ENCODE measurements at regions not wholly inside any gene's neighbourhood (a gene's known extent, or its start where the extent isn't known, plus 50 kb on each side); places are given as distances from the start of the nearest gene placed in this dataset.

DNA sequence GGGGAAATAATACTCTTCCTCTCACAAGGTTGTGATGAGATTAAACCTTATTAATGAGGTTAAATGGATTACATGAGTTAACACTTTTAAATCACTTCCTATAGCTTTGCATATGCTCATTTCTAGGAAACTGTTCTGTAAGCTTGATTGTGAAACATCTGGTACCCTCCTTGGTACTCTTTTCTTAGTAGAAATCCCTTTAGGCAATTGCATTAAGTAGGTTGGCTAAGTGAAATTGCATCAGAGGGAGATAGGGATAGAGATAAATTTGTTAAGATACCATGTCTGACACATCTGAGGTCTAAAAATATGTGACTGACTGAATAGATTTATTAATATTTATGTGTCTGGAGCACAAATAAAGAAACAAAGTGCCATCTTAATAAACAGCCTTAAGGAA, 275.9 kb upstream of the MAP2 start:
- no peak for DNase-seq (ENCODE audit: low read depth, low spot score)
- TF ChIP-seq, protein P1, sequence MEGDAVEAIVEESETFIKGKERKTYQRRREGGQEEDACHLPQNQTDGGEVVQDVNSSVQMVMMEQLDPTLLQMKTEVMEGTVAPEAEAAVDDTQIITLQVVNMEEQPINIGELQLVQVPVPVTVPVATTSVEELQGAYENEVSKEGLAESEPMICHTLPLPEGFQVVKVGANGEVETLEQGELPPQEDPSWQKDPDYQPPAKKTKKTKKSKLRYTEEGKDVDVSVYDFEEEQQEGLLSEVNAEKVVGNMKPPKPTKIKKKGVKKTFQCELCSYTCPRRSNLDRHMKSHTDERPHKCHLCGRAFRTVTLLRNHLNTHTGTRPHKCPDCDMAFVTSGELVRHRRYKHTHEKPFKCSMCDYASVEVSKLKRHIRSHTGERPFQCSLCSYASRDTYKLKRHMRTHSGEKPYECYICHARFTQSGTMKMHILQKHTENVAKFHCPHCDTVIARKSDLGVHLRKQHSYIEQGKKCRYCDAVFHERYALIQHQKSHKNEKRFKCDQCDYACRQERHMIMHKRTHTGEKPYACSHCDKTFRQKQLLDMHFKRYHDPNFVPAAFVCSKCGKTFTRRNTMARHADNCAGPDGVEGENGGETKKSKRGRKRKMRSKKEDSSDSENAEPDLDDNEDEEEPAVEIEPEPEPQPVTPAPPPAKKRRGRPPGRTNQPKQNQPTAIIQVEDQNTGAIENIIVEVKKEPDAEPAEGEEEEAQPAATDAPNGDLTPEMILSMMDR (optimal IDR thresholded peaks at IDR 0.05 in 1 of 3, IDR thresholded peaks at IDR 0.05 in 1 of 3, conservative IDR thresholded peaks at IDR 0.05 in 1 of 3; ENCODE audit: extremely low read depth in 1 of 3, insufficient read depth in 2 of 3, low read length in 3 of 3) = no peak
- no peak for TF ChIP-seq EZH2 (IDR thresholded peaks at IDR 0.05; ENCODE audit: low read length)
- Histone ChIP-seq H3K4me3 (ENCODE audit: control insufficient read depth in 2 of 3, extremely low read depth in 1 of 3, insufficient read depth in 2 of 3, low read depth in 1 of 3, low read length in 3 of 3) (no peak overlapping the region), H3K9me3 (ENCODE audit: control insufficient read depth, low read depth, low read length) (no peaks in the 10 kb centered on the region), H3K79me2 (ENCODE audit: control insufficient read depth, insufficient read depth, low read length) (no peaks in the 10 kb centered on the region), H3K4me1 (ENCODE audit: control insufficient read depth, extremely low read depth, insufficient read depth, low read length) (peaks cover 2% of the 10 kb centered on the region), H3K27me3 (ENCODE audit: control insufficient read depth, extremely low read depth, insufficient read depth, low read length) (no peaks in the 10 kb centered on the region), H3K36me3 (ENCODE audit: control insufficient read depth in 2 of 2, extremely low read depth in 1 of 2, insufficient read depth in 2 of 2, low read length in 2 of 2) (no peaks in the 10 kb centered on the region), H4K20me1 (ENCODE audit: control insufficient read depth, extremely low read depth, insufficient read depth, low read length) (no peaks in the 10 kb centered on the region), H3K9ac (ENCODE audit: control insufficient read depth, extremely low read depth, insufficient read depth, low read length) (no peak overlapping the region), H3K27ac (ENCODE audit: control insufficient read depth, insufficient read depth, low read length) (no peak overlapping the region), H2AFZ (ENCODE audit: control insufficient read depth, low read length) (no peak overlapping the region), H3K9me1 (ENCODE audit: control insufficient read depth, extremely low read depth, insufficient read depth, low read length) (no peaks in the 10 kb centered on the region), H3K4me2 (ENCODE audit: control insufficient read depth, extremely low read depth, insufficient read depth, low read depth, low read length) (no peak overlapping the region)
- FAIRE-seq = peak; percentile 5
- dilution Hi-C loops (cut with MboI; ENCODE audit: extremely low pct_ligation_motif_present, low sequenced_read_pairs) = no loop called here

DNA sequence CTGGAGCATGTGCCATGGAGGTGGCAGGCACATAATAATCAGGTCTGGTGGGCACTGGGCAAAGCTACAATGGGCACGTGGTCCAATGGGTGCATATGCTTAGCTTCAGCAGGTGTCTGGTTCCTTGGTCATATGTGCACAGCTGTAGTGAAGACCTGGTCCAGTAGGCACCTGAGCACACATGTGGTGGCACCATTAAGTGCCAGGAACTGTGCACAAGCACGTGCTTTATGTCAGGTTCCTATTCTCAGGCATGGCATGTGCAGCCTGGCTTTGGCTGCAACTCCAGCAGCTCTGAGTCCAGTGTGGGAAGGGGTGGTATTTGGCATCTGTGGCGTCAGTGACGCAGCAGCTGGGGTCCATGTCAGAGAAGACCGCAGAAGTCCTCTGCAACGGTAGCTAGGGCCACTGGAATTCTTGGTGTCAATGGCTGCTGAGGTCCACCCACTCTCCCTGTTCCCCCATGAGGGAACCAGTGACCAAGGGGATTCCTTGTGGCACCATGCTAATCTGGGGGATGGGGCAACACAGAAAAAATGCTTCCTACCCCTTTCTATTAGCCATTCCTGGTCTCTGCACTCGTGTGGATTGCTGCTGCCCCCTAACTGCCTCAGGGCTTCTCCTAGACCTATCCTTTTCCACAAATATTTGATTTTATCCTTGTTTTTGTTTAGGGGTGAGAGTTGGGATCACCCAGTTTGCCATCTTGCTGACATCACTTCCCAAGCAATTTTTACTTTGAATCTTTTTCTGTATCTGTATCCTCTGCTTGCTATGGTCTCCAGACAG, 262.9 kb upstream of the MAP2 start:
- dilution Hi-C loops (cut with MboI; ENCODE audit: extremely low pct_ligation_motif_present, low sequenced_read_pairs) = no loop called here
- no peak for FAIRE-seq
- Histone ChIP-seq H3K4me1 (ENCODE audit: control insufficient read depth, extremely low read depth, insufficient read depth, low read length) (no peaks in the 10 kb centered on the region), H3K36me3 (ENCODE audit: control insufficient read depth in 2 of 2, extremely low read depth in 1 of 2, insufficient read depth in 2 of 2, low read length in 2 of 2) (no peaks in the 10 kb centered on the region), H3K9me1 (ENCODE audit: control insufficient read depth, extremely low read depth, insufficient read depth, low read length) (no peaks in the 10 kb centered on the region), H3K27me3 (ENCODE audit: control insufficient read depth, extremely low read depth, insufficient read depth, low read length) (no peaks in the 10 kb centered on the region), H3K79me2 (ENCODE audit: control insufficient read depth, insufficient read depth, low read length) (no peaks in the 10 kb centered on the region), H4K20me1 (ENCODE audit: control insufficient read depth, extremely low read depth, insufficient read depth, low read length) (no peaks in the 10 kb centered on the region), H3K4me3 (ENCODE audit: control insufficient read depth in 2 of 3, extremely low read depth in 1 of 3, insufficient read depth in 2 of 3, low read depth in 1 of 3, low read length in 3 of 3) (no peak overlapping the region), H3K9ac (ENCODE audit: control insufficient read depth, extremely low read depth, insufficient read depth, low read length) (no peak overlapping the region), H3K9me3 (ENCODE audit: control insufficient read depth, low read depth, low read length) (no peaks in the 10 kb centered on the region), H2AFZ (ENCODE audit: control insufficient read depth, low read length) (no peak overlapping the region), H3K4me2 (ENCODE audit: control insufficient read depth, extremely low read depth, insufficient read depth, low read depth, low read length) (no peak overlapping the region), H3K27ac (ENCODE audit: control insufficient read depth, insufficient read depth, low read length) (no peak overlapping the region)
- TF ChIP-seq, protein P1 (optimal IDR thresholded peaks at IDR 0.05 in 1 of 3, IDR thresholded peaks at IDR 0.05 in 1 of 3, conservative IDR thresholded peaks at IDR 0.05 in 1 of 3; ENCODE audit: extremely low read depth in 1 of 3, insufficient read depth in 2 of 3, low read length in 3 of 3) = no peak
- TF ChIP-seq EZH2 (IDR thresholded peaks at IDR 0.05; ENCODE audit: low read length) = no peak
- no peak for DNase-seq (ENCODE audit: low read depth, low spot score)

All from keratinocyte (primary cell).